Stimulated activated CD8-positive, alpha-beta memory T cell treated with anti-CD3 and anti-CD28 coated beads, Interleukin-7, amount 100 ng/mL, for 4 hours (primary cell): ENCODE measurements at regions not wholly inside any gene's neighbourhood (a gene's known extent, or its start where the extent isn't known, plus 50 kb on each side); places are given as distances from the start of the nearest gene placed in this dataset.

ENCODE experiments used
- DNase-seq, 2 donors: peaks; one replicate each; pipeline ENCODE4 v3.0.0-alpha.2; 2020; ENCODE audit warnings: low read depth in 2 of 2

DNA sequence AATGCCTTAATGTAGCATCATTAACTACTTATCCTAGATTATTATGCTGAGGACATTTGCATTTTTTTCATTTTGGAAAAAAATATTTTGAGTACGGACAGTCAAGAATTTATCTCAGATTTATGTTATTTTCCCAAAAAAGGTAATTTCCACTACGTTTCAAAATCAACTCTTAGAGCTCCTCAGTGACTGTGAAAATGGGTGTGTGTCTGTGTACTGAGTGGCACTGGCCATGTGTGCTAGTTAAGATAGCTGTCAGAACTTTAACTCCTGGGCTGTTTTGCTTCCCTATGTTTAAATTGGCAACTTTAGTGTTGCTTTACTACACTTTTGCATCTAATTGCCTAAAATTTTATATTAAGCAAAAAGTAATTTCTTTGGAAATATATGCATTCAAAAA, 927.4 kb downstream of the EFNB2 start:
- DNase-seq: no peak

DNA sequence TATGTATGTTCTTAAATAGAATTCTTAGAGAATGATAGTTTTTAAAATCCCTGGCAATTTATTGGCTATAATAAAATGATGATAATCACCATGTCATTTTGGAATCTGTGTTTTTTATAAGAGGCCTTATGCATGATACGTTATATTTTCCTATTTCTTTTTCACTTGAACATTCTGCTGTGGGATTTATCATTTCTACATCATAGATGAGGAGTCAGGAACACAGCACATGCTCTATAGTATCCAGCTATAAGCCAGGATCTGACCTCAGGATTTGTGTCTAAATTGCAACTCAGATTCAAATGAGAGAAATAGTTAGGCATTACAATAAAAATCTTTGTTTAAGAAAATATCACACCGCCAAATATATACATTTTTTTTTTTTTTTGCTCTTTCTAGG, 928.0 kb downstream of the EFNB2 start:
- no peak for DNase-seq

DNA sequence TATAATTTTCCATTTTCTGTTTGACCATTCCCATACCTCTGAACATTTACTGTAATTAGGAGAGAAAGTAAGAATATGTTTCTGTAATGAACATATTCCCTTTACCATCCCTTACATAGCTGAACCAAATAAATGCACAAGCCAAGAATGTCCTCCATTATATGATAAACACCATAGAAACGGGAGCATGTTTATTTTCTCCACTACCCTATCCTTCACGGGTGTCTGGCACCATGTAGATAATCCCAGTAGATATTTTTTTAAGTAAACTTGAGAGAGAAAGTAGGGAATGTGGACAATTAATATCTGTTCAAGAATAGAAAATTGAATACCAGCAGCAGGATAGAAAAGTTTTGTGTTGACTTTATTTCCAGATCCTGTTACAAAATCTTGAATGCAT, 928.4 kb downstream of the EFNB2 start:
- DNase-seq: no peak

DNA sequence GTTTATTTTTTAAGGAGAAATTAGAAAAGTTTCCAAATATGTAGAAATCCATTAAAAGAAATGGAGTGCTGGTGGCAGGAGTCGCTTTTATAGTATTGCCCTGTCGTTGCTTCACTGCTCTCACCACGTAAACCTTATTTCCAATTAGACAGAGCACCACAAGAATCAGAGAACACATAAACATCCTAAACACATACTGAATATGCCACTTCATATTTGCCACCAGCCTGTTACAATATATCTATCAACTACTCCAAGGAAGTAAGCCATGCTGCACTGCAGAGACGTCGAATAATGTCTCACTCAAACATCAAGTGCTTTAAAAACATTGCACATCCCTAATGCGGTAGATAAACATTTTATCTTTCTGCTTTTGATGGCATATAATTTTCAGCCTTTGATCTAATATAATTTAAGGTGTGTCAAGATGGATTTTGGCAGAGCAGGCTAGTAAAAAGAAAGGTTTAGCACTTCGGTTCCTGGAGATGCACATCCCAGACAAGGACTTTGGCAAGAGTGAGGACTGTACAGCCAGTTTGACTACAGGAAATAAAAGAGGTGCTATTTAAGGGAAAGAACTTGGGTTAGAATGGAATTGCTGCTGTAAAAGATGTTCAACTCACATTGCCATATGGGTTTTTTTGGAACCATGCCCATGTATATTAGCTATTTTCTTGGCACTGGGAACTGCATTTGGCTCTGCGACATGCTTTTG, 932.3 kb downstream of the EFNB2 start:
- no peak for DNase-seq

DNA sequence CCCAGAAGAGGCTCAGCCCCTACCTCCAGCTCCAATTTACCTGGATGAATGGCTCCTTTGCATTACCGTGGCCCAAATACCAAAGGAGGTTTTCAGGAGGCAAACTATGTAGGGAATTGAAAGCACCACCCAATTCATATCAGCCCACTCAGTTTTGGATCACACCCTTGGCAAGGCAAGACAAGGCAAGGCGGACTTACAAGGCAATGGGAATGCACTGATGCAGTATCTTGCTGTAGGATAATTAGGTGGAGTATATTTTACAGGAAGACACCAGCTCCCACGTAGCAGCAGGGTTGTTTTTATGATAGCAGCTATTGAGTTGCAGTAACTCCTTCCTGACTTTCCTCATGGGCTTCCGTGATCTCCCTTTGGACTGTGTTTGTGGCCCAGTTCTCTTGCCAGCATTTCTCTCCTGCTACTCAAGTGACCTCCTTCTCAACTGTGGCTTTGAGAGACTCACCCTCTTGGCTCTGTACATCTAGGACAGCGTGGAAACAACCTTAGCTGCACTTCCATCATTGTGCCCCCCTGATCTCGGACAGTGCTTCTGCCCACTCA, 935.9 kb downstream of the EFNB2 start:
- no peak for DNase-seq

DNA sequence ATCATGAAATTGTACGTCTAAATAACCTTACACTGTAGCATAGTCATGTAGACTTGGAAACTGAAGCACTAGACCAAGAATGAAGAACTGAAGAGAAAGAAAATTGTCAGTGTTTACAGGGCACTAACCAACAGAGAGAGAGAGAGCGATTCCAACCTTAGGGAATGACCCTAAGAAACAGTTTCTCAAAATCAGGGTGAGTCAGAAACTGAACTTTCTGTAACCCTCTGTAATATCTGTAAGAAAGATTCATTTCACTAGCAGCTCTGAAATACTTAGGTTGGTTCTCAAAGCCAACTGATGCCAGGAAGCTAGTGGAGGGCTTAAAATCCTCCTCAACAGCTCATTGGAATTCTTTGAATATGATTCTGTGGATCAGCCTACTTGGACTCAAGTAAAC, 936.9 kb downstream of the EFNB2 start:
- DNase-seq: no peak

DNA sequence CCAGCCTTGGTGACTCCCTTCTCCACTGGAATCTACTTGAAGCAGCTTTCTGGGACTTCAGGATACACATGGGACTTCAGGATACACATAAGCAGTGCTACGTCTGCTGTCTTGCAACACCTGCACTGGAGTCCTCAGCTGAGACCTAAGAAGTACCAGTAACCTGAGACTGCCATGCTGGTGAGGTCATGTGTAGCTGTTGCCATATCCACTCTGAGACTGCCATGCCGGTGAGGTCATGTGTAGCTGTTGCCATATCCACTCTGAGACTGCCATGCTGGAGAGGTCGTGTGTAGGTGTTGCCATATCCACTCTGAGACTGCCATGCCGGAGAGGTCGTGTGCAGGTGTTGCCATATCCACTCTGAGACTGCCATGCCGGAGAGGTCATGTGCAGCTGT, 937.9 kb downstream of the EFNB2 start:
- DNase-seq: no peak

DNA sequence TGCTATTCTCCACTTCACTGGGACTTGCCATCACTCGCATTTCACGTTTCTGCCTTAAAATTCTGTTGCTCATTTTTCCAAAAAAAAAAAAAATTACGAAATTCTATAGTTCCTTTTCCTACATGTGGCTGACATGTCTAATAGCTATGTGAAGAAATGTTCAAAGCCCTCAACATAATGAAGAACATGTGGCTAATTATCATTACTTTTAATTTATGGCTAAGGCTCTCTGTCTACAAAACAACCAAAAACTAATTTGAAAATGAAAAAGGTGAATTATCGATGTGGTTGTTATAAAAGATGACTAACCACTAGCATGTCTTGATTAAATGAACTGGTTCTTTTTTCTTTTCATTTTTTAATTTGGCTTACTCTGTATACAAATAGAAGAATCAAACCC, 940.0 kb downstream of the EFNB2 start:
- no peak for DNase-seq

DNA sequence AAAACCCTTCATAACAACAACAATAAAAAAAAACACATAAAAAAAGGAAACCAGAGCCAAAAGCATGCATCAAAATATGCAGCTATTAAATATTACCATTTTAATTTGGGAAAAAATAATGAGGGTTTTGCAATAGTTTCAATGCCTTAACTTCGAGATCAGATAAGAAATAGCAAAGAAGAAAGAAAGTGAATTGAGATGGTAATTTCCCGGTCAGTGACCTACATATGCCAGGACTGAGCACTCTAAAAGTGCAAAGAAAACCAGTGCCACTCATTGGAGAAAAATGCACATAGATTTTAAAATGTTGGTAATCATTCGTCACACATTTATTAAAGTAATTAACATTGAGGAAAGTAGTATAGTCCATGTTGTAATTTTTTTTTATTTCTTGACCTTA, 944.2 kb downstream of the EFNB2 start:
- no peak for DNase-seq

DNA sequence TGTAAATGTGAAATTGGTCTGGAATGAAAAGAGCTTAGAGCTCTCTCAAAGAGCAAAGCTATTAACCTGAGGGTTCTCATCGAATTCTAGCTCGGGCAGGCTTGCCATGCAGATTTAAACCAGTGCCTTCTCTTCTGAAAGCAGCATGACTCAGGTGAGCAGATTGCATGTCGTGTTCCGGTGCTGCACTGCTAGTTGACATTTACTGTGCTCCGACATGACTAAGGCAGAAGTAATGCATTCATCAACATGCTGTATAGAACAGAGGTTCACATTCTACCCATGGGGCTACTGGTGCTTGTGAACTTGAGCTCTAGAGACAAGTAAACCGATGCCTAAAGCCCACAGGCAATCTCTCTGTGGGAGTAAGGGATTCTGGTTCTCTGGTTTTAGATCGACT, 947.7 kb downstream of the EFNB2 start:
- no peak for DNase-seq

DNA sequence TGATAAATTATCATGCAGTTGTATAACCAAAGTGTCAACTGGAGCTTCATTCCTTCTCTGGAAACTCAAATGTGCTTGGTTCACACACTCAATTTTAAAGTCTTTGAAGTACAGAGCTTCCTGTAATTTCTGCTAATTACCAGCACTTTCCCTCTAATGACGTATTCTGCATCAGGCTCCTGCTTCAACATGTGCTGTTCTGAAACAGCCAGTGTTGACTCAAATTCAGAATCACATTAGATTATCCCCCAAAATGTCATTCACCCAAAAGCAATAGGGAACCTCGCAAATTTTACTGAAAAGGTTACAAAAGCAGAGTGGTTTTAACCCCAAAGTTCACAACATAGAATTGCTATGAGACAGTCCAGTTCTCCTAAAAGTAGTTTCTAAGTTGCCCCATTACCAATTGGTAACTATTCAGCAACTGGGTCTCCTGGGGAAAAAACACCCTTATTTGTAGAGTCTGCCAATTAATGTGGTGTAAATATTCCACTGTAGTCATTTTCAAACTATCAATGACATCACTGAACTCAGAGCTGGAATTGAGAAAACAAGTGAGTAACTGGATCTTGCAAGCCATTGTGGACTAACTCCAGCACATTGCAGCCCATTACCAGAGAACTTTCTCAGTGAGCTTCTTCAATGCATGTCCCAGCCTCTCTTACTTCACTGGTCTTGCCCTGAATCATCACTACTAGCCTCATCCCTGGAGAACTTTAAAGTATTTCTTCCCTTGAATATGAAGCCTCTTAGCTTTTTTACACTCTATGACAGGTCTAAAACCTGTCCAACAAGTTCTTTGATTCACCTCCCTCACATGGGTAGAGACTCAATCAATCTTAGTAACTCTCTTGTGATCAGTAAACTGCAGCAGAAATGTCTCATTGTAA, 955.4 kb downstream of the EFNB2 start:
- DNase-seq: no peak

DNA sequence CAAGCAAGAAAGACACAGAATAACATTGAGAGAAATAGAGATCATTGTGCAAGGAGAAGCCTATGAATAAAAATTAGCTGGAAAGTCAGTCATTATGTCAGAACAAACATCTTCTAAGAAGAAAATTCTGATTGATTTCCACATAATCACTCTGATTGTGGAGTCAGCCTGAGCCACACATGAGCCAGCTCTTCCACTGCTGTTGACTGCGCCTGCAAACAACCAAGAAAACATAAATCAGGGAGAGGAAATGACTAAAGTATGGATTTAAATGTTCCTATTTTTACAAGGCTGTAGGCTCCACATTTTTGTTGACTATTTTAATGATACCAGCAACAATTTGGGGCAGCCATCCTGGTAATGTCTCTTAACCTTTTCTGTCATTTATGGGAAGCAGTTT, 962.3 kb downstream of the EFNB2 start:
- DNase-seq: no peak

DNA sequence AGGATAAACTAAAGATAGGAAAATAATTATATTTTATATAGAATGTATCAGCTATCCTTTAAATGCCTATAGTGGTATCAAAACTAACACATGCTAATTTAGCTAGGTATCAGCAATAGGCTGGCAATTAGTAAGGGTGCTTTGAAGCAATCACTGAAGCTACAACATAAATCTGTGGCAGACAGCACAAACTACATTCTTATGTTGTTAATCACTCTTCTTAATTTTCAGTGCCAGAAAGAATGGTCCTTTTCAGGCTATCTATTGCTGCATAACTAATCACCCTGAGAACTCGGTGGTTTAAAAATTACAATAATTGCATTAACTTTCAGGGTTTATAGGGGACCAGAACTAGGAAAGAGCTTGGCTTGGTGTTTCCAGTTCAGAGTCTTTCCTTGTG, 963.1 kb downstream of the EFNB2 start:
- DNase-seq: no peak

DNA sequence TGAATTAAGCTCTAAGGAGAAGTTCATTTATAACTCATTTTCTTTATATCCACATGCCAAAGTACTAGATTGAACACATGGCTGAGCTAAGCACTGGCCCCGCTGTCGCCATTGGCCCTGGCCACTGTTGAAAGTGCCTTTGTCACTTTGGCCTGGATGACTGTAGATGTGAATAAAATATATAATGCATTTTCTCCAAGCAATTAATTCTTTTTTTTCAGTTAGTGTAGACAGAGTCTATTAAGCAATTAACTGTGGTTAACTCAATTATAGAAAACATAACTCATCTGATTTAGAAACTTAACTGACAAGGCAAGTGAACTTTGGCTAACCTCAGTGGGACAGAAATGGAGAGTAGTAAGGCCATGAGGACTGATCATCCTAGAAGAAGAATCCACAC, 965.6 kb downstream of the EFNB2 start:
- no peak for DNase-seq

DNA sequence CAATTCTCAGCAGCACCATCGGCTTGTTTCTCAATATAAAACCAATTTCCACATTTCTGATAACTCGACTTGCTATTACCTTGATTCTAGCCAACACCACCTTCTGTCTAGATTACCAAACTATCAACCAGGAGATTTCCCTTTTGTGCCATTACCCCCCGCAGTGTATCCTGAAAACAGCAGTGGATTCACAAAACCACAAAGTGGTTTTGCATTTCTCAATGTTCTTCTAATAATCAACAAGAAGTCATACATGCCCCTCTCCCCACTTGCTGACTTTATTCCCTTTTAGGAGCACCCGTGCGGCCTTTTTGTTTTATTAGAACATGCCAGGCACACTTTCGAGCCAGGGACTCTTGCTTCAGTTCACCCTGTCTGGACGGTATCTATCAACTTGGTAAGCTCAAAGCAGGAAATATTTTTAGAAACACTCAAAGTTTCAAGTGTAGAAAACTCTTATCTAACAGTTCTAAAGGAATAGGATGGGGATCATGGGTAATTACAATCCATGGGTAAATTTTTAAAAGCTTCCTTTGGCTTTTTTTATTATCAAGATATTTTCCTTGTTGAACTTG, 967.4 kb downstream of the EFNB2 start:
- DNase-seq: no peak

DNA sequence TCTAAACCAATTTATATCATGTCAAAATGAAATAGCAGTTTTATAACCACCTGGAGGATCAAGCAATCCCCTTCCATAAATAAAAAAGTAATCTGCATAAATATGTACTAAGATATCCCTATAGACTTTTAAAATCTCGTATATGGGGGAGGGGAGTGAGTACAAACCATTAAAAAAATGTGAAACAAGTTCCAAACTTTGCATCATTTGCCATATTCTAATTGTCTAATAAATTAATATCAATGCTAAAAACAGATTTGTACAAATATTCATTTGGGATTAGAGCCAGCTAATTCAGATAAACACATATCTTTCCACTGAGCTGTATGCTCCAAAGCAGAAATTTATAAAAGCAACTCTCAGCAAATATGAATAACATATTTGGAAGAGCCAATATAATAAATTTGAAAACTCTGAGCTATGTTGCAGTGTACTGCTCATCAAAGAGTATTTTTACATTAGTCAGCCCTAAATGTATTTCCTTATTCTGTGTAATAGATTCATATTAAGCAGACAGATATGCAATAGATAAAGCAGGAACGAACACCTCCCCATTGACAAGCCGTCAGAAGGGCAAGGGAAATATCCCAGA, 970.2 kb downstream of the EFNB2 start:
- no peak for DNase-seq

DNA sequence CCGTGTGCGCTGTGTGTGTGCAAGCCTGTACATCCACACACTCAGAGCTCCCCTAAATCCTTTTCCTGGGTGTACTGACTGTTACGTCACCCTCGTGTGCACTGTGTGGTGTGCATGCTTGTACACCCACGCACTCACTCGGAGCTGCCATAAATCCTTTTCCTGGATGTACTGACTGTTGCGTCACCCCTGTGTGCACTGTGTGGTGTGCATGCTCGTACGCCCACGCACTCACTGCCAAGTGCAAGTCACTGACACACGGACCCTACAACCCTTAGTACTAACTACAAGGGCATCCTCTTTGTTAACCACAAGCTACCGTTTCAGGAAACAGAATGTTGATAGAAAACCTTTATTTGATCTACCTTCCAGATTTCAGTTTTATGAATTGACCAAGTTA, 983.4 kb downstream of the EFNB2 start:
- no peak for DNase-seq

DNA sequence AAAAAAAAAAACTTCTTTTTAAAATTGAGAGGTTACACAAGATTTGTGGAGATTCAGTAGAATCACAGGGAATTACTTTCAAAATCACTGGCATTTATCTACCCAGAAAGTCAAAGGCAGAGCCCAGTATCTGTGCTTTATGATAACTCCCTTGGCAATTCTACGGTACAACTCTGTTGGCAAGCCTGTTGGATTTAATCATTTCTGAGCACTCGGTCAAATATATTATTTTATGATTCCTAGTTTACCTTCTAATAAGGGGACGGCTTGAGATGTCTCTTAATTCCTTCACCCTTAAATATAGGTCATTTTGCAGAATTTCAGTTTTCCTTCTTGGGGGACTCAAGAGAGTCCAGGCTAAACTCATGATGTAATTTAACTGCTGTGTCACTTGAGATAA, 987.6 kb downstream of the EFNB2 start:
- DNase-seq: no peak

DNA sequence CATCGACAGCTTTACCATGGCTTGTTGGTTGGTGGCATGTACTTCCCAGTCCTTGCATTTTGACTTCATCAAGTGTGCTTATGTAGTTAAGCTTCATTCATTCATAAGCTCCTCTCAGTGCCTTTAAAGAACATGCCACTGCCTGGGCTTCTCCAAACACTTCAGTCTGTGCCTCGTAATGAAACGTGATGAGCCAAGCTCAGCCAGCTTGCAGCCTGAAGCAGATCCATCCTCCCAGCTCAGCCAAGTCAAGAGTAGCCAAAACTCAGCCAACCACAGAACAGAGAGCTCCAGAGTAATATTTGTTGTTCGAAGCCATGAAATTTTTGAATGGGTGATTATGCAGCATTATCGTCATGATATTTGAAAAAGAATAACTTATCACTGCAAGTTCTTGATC, 989.7 kb downstream of the EFNB2 start:
- no peak for DNase-seq

DNA sequence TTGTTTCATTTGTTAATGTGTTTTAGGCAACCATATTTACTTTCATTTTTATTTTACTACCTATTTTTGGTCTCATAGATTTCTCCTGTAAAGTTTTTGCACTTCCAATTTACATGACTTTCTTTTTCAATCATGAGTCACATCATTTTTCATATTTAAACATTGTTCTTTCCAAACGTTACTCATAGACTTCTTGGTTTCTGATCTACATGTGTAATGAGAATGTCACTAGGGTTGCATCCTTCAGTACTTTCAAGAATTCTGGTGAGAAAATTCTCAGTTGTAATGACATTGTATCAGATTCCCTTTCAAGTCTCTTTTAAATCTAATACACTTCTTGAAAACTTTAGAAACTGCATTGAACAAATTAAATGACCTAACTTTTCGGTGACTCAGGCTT, 991.7 kb downstream of the EFNB2 start:
- no peak for DNase-seq

DNA sequence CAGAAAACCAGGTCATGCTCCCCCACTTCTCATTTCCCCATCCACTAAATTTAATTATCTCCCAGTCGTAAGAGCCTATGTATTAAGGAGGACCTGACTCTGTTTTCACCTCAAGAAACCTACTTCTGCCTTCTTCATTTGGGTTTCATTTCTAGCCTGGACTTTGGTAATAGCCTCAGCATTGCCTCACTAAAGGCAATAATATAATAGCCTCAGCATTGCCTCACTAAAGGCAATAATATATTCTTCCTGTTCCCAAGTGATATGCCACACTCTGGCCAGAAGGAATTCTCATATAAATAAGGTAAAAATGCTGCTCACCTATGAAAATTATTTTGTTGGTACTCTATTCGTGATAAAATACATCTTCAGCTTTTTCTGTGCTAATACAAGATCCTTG, 993.9 kb downstream of the EFNB2 start:
- no peak for DNase-seq

DNA sequence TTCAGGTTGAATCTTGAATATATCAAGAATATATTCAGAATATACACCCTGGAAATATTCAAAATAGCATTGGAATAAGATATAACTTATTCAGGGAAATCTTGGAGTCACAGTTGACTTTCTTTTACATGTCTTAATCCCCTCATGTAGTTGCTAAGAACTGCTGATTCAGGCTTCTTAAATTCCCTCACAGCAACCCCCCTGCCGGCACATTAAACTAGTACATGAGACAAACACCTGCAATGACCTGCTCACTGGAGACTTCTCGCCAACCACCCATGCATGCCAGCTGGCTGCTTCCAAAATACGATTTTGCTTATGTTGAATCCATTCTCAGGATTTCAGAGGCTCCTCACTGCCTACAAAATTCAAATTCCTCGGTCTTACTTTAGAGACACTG, 997.1 kb downstream of the EFNB2 start:
- no peak for DNase-seq
